SK-N-MC (cell line): ENCODE measurements at regions not wholly inside any gene's neighbourhood (a gene's known extent, or its start where the extent isn't known, plus 50 kb on each side); places are given as distances from the start of the nearest gene placed in this dataset.

Source experiments
- EZH2 ChIP-seq: fragments of 200-600 bp; sonication (generic); IDR thresholded peaks from one replicate; pipeline ENCODE4 v1.6.1; 2017; ENCODE audit warnings: antibody characterized with exemption
- FOXP2 ChIP-seq: optimal IDR thresholded peaks from 2 replicates; pipeline ENCODE3; 2011; ENCODE audit warnings: mild to moderate bottlenecking, moderate library complexity; ENCODE audit not compliant: insufficient read depth; ENCODE audit errors: extremely low read length, control extremely low read depth
- POLR2AphosphoS5 ChIP-seq: IDR thresholded peaks from 2 replicates; pipeline ENCODE4 v1.6.1; 2012; ENCODE audit warnings: mild to moderate bottlenecking, low read depth, low read length, borderline replicate concordance

DNA sequence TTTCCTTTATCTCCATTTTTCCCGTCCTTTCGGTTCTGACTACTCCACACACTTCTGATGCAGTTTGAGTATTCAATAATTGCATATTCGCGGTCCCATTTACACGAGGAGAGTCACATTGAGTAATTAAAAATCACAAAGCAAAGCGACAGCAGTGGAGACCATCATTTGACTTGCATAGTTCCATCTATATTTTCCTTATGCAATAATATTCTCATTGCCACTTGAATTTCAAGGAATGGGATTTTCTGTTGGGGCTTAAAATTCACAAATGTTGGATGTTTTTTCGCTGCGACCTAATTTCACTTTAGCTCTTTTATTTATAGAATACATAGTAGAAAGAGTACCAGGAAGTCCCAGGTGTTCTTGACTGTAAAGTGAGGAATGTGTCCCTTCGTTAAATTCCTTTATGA lies 186.8 kb downstream of the ZEB2 start:
- TF ChIP-seq EZH2, result no peak
- TF ChIP-seq POLR2AphosphoS5, result no peak
- no peak for TF ChIP-seq FOXP2
